NCI-H345 treated with DMSO at 0.1 percent for 48 hours (cell line): ENCODE measurements at regions not wholly inside any gene's neighbourhood (a gene's known extent, or its start where the extent isn't known, plus 50 kb on each side); places are given as distances from the start of the nearest gene placed in this dataset.

ENCODE experiments used
- DNase-seq: peaks from one replicate; lab custom pipeline; 2025; ENCODE audit not compliant: unreplicated experiment; lab: John Stamatoyannopoulos, UW

DNA sequence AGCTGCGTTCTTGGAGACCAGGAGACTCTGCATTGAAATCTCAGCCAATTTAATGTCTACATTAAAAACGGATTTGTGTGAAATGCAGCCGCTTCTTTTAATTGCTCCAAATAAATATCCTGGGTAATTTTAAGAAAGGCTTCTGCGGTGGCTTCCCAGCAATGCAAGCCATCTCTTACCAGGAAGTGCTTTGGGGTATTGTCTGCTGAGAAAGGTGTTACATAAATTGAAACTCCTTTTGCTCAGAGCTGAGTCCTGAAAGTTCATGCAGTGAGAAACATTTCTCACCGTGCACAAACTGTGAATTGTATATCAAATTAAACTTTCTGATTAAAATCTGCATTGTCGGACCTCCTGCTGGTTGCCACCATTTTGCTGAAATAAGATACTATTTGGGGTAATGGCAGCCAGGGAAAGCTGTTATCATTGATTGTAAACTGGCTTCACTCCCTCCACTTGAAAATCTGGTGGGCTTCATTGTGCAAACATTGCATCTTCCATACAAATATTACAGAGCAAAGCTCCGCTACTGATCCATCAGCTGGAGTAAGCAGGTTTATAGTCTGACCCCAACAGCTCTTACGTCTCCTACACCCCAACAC lies 59.5 kb downstream of the ZIC5 start:
- DNase-seq, result no peak

DNA sequence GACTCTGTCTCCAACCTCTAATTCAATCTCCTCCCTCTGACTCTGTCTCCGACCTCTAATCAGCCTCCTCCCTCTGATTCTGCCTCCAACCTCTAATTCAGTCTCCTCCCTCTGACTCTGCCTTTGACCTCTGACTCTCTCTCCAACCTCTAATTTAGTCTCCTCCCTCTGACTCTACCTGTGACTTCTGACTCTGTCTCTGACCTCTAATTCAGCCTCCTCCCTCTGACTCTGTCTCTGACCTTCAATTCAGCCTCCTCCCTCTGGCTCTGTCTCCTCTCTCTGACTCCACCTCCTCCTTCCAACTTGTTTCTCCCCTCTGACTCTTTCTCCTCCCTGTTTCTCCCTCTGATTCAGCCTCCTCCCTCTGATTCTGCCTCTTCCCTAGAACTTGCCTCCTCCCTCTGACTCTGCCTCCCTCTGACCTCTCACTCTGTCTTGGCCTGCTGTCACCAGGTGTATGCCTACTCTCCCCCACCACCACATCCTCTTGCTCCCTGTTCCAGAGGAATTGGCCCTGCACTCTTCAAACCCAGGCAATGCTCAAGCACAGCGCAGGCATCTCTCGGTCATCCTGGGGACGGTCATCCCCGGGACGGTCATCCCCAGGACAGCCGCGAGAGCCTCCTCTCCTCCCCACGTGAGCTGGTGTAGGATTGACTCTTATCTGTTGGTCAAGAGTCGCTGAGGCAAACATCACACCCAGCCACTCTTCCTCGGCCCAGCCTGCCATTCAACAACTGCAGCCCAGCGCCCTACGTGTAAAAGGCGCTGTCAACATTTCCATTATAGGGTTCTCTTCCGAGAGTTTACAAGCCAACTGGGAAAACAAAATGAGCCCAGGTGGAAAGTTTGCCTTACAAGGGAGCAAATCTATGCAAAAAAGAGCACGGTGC lies 60.2 kb downstream of the ZIC5 start:
- no peak for DNase-seq

DNA sequence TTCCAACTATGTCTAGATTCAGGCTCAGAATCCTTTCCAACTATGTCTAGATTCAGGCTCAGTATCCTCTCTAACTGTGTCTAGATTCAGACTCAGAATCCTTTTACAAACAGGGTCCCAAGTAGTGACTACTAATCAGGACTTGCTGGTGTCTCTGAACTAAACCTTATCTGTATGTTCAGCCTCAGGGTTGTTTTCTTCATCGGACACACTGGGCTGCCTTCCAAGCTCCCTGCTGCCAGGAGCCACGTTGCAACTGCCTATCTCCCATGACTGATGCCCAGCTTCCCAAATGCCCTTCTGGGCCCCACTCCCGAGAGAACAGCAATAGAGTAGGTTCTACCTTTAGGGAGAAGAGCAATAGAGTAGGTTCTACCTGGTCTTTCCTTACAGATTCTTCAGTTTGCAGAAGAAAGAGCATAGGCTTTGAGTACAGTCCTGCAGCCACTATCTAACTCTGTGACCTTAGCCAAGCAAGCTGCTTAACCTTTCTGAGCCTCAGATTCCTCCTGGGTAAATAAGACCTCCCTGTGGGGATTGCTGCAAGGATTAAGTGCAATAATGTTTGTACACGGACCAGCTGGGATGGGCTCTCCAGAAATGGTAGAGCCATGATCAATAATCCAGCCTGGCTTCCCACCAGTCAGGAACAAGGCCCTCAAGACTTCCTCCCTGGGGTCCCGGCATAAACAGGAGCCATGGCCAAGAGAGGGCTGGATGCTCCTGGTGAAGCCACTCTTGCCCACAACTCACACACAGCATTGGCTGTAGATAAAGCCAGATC lies 61.5 kb downstream of the ZIC5 start:
- no peak for DNase-seq

DNA sequence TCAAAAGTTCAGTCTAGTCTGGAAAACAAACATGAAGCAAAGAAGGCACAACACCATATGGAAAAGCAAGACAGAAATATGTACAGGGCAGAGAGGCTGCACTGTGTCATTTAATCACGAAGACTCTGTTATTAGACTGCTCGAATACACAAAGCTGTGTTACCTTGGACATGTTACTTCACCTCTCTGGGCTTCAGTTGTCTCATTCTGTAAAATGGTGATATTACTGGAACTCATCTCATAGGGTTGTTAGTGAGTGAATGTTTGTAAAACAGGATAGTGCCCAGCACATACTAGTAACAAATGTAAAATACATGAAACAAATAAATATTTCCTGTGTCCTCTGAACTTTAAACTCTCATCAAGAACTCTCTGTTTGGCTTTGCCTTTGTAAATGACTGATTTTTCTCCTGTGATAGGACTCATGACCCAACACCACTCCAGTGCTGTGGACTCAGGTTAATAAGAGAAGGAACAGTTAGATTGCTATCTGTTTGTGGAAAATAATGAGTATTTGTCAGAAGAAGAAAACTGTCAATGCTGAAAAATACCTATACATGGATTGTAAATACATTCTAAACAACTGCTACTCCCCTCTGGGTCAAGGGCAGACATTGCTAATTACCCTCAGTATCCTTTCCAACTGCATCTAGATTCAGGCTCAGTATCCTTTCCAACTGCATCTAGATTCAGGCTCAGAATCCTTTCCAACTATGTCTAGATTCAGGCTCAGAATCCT lies 62.3 kb downstream of the ZIC5 start:
- DNase-seq, result no peak

DNA sequence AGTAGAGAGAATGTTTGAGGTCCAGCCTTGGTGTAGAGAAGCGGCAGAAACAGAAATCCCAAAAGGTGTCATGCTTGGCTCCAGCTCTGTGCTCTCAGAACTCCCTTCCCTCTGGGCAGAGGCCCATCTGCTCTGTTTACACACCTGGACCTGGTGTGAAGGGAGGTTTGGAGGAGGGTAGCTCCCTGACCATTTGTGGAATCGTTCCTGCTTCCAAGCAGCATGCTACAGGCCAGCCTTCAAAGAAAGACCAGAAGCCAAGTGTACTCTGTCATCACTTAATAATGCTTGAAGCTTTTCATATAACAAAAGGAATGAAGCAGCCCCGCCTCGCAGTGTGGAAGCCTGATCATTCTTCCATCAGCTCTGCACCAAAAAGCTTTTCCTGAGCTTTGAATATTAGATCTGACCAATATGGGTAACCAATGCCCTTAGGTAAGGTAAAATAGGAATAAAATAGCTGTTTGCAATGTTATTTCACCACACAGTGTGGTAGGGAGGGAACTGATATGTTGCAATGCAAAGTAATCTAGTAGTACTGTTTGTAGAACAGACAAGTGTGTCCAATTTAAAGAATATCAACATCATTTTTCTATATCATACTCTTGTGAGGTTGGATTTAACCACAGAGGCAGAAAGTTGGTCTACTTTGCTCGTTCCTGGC lies 63.3 kb downstream of the ZIC5 start:
- DNase-seq, result no peak

DNA sequence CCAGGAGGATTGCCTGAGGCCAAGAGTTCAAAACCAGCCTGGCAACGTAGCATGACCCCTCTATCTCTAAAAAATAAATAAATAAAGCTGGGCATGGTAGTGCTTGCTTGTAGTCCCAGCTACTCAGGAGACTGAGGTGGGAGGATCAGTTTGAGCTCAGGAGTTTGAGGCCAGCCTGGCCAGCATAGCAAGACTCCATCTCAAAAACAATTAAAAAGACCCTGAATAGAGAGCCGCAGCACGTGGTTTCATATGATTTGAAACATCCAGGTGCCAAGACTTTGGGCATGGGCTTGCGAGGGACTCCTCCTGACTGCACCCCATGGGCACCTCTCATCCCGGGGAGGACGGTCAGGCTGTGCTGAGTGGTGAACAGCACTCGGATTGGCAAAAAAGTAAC lies 63.9 kb downstream of the ZIC5 start:
- no peak for DNase-seq

DNA sequence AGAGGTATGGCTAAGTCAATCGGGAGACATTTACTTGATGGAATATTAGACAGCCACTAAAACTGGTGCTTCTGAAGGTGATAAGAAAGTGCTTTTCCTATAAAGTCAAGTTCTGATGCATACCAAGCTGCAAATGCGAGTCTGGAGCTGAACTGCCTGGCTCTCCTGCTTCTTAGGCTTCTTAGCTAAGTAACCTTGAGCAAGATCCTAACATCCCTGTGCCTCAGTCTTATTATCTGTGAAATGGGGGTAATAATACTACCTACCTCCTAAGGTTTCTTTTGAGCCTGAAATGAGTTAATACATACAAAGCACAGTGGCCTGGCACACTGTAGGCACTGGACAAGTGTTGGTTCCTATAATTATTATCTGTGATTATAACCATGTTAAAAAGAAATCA lies 64.5 kb downstream of the ZIC5 start:
- DNase-seq, result no peak

DNA sequence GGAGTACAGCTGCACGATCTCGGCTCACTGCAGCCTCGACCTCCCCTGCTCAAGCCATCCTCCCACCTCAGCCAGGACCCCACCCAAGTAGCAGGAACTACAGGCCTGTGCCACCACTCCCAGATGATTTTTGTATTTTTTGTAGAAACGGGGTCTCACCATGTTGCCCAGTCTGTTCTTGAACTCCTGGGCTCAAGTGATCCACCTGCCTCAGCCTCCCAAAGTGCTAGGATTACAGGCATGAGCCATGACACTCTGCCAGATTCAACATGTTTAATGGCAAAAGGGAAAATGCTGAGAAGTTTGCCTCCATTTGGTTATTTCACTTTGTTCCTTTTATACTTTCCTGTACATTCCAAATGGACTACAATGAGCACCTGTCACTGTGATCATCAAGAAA lies 65.8 kb downstream of the ZIC5 start:
- DNase-seq, result no peak

DNA sequence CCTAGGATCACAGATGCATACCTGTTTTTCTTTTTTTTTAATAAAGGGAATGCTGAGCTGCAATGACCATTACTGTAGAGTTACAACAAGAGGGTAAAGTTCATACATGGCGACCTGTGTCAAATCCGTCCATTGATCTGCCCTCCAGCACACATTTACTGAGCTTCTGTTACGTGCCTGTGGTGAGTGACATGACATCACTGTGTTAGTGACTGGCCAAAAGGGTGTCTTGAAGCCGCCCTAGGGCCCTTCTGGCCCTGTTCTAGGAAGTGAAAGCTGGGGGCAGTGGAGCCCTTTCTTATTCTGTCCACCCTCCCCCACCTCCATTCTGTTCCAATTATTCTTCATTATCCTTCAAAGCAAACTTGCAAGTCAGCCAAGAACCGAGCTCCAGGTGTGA lies 66.3 kb downstream of the ZIC5 start:
- no peak for DNase-seq

DNA sequence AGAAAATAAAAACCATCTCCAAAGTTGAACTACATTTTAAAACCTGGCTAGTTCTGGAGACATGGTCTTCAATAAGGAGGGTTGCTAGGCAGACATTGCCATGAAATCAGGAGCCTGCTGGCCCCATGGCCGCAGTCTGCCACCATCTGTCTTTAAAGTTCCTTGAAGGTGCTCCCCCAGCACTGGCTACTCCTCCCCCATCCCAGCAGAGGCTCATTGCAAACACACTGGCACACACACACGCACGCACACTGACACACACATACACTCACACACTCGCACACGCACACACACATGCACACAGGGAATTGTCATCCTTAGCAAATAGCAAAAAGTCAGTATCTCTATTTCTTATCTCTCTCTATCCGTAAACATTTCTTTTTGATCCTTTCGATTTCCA lies 68.4 kb downstream of the ZIC5 start:
- no peak for DNase-seq

DNA sequence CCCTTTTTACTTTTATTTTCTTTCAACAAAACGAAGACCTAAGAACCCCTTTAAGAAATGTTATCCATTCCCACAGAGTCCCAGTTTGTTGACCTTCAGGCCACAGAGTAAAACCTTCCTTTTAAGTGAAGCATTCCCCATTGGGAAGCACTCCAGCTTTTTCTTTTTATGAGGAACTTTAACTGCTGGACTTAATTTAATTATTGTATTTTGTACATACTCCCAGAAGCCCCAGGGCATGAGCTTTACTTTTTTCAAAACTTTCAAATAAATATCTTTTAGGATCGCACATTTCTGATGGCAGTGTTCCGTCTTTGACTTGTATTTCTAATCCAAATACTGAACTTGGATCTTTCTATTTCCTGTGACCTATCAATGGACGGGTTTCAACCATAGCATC lies 68.9 kb downstream of the ZIC5 start:
- no peak for DNase-seq

DNA sequence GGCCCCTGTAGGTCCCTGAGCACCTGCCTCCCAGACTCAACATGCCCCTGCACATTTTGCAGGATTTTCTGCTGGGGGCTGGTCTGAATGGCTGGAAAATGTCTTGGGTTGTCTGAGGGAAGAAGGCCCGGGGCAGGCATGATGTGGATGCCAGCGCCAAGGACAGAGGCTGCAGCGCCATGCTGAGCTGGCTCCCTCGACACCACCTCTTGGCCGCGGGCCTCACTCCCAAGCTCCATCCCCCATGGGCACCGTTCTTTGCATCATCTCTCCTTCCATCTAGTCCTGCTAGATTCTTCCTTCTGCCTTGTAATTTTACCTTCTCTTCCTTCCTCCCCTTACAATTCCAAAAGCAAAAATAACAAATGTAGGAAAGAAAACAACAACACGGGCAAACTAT lies 70.6 kb downstream of the ZIC5 start:
- DNase-seq, result no peak

DNA sequence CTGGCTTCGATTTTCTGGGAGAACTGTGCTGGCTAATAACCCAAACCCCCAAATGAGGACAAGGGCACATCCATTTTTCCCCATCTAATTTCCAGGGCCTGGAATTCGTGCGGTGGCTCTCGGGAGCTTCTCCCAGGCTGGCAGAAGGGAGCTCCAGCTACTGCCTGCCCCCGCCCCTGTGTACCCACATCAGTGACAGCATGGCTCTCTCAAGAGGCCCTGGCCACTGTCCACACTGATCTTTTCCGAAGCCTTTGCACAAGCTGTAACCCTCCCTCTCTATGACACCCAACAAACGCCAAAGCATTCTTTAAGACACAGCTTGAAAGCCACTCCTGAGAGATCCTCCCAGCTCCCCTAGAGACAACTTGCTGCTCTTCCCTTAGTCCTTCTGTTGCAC lies 73.1 kb downstream of the ZIC5 start:
- no peak for DNase-seq

DNA sequence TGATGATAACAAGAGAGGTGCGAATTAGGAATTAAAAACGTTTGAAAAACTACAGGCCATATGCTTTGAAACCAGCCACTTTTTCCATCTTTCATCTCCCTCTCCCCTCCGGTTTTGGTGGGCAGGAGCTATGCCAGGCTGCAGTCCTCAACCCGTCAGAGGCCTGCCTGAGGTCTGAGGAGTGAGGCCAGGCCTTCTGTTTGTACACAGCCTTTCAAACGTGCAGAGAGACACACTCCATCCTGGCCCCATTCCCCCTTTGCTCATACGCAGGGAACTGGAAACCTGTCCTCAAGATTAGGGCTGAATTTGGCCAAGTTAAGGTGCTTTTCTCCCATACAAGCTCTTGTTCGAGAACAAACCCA lies 74.5 kb downstream of the ZIC5 start:
- DNase-seq, result no peak

DNA sequence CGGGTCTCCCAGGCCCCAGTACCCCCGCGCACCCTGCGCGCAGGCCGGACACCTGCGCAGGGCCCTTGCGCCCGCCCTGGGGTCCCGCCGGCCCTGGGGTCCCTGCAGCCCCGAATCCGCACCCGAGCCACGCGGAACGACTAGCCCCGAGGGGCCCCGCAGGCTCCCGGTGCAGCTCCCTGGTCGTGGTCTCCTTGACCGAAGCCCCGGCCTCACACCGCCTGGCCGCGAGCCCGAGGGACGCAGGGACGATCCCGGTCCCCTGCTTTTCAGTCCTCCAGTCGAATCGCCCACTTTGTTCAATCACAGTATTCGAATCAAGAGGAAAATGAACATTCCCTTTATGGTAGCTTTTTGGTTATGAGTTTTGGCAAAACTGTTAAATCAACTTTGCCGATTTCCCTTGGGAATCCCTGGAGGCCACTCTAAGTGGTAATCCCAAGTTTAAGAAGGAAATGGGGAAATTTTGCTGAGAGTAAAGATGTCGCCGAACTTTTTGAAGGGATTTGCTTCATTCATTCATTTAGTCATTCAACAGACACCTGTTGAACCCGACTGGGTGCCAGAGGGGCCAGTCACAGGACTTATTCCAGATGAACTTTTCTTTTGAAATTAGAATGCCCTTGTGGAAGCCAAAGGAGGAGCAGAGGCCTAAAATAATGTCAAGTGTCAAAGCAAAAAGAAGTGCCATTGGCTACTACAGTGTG lies 75.0 kb downstream of the ZIC5 start:
- DNase-seq, result no peak

DNA sequence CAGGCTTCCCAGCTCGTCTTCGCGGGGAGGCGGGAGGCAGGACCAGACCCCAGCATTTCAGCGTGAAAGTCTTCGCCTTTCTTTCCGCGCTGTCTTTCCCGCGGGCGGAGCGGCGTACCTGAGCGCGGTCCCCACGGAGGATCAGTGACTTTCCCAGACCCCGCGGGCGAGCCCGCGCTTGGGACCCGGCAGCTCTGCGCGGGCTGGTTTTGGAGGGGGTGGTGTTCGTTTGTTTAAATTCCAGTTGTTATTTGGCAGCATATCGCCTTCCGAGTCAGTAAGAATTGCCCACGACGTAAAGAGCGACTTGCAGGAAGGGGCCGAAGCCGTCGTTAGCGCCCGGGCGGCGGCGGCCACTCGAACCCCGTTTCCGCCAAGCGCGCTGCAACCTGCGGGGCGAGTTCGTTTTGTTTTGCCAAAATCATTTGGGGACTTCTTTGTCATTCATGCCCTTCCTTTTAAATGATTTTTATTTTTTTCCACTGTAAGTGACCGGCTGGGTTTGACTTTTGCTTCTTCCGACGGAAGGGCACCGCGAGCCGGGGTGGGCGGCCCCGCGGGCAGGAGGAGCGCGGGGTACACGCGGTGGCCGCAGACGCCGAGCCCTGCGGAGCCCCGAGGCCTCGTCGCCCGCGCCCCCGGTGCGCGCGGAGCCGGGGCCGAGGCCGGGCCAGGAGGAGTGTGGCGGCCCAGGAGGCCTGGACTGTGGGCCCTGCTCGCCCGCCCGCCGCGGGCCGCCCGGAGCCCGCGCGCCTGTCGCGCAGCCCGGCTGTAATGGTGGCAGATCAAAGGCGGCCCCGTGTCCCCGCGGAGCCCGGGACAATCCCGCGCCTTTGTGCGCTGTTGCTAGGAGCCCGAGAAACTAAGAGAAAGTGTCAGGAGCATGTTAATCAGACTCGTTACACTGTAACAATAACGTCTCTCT lies 75.9 kb downstream of the ZIC5 start:
- no peak for DNase-seq

DNA sequence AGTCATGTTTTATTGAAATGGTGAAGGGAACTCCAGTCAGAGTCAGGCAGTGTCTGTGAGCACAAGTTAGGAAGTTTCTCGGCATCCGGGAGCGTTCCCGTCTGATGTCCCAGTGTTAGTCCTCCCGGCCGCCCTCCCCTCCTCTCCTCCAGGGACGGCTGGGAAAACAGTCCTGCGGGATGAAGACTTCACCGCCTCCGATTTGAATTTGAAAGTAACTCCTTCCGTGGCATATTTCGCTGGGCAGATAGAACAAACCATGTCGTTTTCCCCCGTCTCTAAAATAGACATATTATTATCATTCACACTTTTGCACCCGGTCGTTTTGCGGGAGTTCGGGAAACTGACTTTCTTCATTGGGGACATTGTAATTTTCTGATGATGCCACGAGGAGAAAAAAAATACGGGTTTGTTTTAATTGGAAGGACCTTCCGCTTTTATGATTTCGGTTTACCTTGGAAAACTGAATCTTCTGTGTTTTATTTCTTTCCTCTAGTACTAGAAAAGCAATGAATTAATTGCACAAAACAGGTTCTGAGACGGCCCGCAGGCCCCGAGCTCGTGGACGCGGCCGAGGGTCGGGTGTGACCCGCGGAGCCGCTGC lies 76.6 kb downstream of the ZIC5 start:
- DNase-seq, result no peak

DNA sequence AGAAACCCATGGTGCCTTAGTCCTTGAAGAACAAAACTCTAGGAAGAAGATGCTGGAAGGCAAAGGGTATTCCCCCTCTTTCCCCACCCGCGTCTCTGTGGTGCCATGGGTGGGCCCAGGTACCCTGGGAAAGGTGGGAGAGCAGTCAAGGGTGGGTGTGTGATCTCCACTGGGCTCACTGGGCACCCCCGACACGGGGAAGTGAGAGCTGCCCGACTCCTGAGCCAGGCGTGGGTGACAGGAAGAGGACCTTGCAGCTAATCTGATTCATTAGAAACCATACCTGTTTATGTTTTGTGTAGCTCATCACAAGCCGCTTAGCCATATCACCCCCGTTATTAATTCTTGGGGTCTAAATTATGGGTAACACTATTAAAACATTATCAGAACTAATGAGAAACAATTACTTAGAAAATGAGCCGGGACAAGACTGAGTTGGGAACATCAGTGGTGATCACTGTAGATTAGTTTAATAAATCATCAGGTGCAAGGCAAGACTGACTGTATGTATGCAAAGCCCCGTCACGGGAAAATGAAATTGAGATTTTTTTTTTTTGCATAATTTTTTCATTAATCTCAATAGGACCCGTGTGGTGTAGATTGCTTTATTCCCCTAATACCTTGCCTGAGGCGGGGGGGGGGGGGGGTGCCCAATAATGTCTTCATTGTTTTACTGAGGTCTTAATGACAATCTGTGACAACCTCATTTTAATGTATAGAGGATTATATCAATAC lies 77.3 kb downstream of the ZIC5 start:
- DNase-seq, result no peak
